ENCODE measurements at regions not wholly inside any gene's neighbourhood (a gene's known extent, or its start where the extent isn't known, plus 50 kb on each side); places are given as distances from the start of the nearest gene placed in this dataset.

DNA sequence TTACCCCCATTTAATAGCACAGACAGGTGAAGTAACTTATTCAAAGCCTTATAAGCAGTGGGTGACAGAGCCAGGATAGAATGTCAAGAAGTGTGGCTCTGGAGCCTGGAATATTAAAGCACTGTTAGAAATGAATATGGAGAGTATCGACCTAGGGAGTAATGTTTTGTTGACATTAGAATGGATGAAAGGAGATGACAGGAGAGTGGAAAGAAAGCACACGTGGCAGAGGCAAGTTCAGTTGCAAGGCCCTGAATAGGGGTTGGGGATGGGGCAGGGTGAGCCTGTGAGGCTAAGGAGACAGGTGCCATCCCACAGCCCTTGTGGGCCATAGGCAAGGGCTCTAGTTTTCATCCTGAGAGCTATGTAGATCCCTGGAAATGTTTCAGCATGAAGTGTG, 125.5 kb upstream of the PLXNA2 start:
- TF ChIP-seq CTCF (IDR thresholded peaks at IDR 0.05) (no peak), POLR2A (IDR thresholded peaks at IDR 0.05) (no peak)

All from lower leg skin (tissue), 3 donors.